ENCODE measurements at regions not wholly inside any gene's neighbourhood (a gene's known extent, or its start where the extent isn't known, plus 50 kb on each side); places are given as distances from the start of the nearest gene placed in this dataset.

DNA sequence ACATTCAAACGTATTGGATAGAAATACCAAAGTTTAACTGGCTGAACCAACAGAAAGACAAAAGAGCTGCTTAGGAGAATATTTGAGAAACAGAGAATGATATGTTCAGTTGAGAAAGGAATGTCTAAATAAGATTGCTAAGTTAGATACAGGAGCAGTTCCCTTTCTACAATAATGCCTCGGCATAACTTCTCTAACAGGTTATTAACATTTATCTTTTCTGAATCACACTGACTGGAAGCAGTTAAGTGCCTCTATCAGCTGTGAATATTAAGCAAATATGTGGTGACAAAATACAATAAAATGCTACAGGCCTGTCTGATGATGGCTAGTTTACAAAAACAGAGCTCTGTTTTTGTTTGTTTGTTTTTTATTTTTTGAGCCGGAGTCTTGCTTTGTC is 121.9 kb downstream of the KCNK1 start:
- TF ChIP-seq CTCF (IDR thresholded peaks at IDR 0.05) (no peak), POLR2A (IDR thresholded peaks at IDR 0.05) (no peak)
